Left forelimb (tissue), 1 donor: ENCODE measurements at regions not wholly inside any gene's neighbourhood (a gene's known extent, or its start where the extent isn't known, plus 50 kb on each side); places are given as distances from the start of the nearest gene placed in this dataset.

Experiments
- DNase-seq: peaks from one replicate; pipeline ENCODE4 v3.0.0-alpha.2; 2018; ENCODE audit warnings: low spot score

- no peak for DNase-seq
These were observed 696.8 kb downstream of the OTOL1 start for GRCh38 chr3:162193148-162194095.

GRCh38 chr3:162195147-162195546 lies 698.5 kb downstream of the OTOL1 start:
- no peak for DNase-seq

- no peak for DNase-seq
These were observed 700.4 kb downstream of the OTOL1 start for GRCh38 chr3:162196964-162197363.

- no peak for DNase-seq
These were observed 704.2 kb downstream of the OTOL1 start for GRCh38 chr3:162200836-162201235.

- no peak for DNase-seq
These were observed 710.0 kb downstream of the OTOL1 start for GRCh38 chr3:162206648-162207047.

- DNase-seq = no peak
These were observed 714.9 kb downstream of the OTOL1 start for GRCh38 chr3:162211470-162211869.

- no peak for DNase-seq
These were observed 716.6 kb downstream of the OTOL1 start for GRCh38 chr3:162213196-162213595.

- DNase-seq = no peak
These were observed 717.3 kb downstream of the OTOL1 start for GRCh38 chr3:162213956-162214355.

GRCh38 chr3:162217647-162218046 lies 721.0 kb downstream of the OTOL1 start:
- DNase-seq = peak; percentile 68

GRCh38 chr3:162218479-162218878 lies 721.9 kb downstream of the OTOL1 start:
- DNase-seq = no peak

- no peak for DNase-seq
These were observed 728.1 kb downstream of the OTOL1 start for GRCh38 chr3:162224746-162225145.

- no peak for DNase-seq
These were observed 740.3 kb downstream of the OTOL1 start for GRCh38 chr3:162236949-162237348.

- DNase-seq = no peak
These were observed 754.2 kb downstream of the OTOL1 start for GRCh38 chr3:162250782-162251181.

- DNase-seq = no peak
These were observed 765.5 kb downstream of the OTOL1 start for GRCh38 chr3:162262129-162262528.

- DNase-seq = no peak
These were observed 767.0 kb downstream of the OTOL1 start for GRCh38 chr3:162263596-162263995.

GRCh38 chr3:162269636-162270458 lies 773.2 kb downstream of the OTOL1 start:
- no peak for DNase-seq

- DNase-seq = no peak
These were observed 777.5 kb downstream of the OTOL1 start for GRCh38 chr3:162274070-162274469.

- DNase-seq = no peak
These were observed 782.2 kb downstream of the OTOL1 start for GRCh38 chr3:162278834-162279233.

GRCh38 chr3:162285259-162285658 lies 788.7 kb downstream of the OTOL1 start:
- no peak for DNase-seq

GRCh38 chr3:162287600-162287999 lies 791.0 kb downstream of the OTOL1 start:
- DNase-seq = no peak

- DNase-seq = no peak
These were observed 795.8 kb downstream of the OTOL1 start for GRCh38 chr3:162292409-162292808.

- no peak for DNase-seq
These were observed 798.8 kb downstream of the OTOL1 start for GRCh38 chr3:162295323-162295983.
